Activated naive CD4-positive, alpha-beta T cell (primary cell): ENCODE measurements at regions not wholly inside any gene's neighbourhood (a gene's known extent, or its start where the extent isn't known, plus 50 kb on each side); places are given as distances from the start of the nearest gene placed in this dataset.

ENCODE experiments used
- DNase-seq, 4 experiments: peaks; one replicate each; lab custom pipeline; 2025; lab: John Stamatoyannopoulos, UW

DNA sequence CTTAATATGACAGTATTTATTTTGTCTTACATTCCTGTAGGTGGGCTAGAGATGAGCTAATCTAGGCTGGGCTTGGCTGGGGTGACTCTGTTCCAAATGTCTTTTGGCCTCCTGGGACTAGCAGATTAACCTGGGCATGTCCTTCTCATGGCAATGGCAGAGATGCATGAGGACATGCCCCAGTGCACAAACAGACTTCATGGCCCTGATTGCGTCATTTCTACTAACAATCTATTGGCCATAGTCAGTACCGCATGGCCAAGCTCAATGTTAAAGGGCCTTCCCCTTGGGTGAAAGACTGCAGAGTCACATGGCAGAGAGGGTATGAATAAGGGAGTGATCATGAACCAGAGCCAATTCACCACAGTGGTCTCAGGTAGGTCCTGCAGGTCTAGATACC is 313.4 kb downstream of the MSX2 start:
- no peak for DNase-seq

DNA sequence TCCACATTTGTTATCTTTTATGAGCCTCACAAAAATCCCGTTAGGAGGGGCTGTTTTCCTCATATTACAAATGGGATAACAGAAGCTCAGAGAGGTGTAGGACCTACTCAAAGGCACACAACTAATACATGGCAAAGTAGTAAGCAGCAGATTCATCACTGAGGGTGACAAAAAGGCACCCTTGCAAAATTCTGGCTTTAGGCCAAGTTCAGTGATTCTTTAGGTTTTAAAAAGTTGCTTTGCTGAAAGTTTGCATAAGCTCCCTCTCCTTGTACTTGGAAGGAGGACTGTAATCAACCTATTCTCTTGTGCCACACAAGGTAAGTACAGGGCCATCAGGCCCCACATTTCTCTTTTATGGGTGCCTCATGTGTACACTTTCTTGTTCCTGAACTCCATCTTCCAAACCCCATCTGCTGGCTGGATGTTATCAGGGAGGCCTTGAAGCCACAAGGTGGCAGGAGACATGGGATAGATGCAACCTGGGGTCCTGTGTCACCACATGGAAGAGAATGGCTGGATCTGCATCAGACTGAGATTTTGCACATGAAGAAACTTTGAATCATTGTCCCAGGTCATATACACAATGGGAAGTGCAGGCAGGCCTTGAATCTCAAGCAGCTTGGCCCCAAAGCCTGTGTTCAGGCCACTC is 311.6 kb downstream of the MSX2 start:
- DNase-seq, result no peak

DNA sequence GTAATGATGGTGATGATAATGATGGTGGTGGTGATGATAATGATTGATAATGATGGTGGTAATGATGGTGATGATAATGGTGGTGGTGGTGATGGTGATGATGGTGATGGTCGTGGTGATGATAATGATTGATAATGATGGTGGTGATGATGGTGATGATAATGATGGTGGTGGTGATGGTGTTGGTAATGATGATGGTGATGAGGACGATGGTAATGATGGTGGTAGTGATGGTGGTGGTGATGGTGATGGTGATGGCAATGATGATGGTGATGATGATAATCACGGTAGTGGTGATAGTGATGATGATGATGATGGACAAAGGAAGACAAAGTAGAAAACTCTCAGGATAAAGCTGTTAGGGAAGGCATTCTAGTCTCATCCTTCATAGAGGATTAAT is 310.5 kb downstream of the MSX2 start:
- DNase-seq, result no peak

DNA sequence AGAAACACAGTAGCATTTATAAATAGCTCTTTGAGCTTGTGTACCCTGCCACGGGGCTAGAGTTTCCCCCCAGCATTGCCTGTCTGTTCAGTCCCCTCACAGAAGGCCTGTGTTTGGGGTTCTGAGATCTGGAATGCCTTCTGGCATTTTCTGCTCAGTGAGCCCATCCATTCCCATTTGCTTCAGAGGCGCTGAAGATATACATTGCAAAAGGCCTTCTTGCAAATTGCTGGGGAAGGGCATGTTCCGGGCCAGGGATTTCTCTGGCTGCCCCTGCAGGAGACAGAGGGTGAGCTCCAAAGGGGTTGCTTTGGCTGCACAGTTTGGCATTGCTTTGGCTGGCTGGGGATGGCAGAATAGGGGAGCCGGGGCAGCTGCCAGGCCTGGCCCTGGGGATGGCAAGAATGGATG is 308.4 kb downstream of the MSX2 start:
- no peak for DNase-seq

DNA sequence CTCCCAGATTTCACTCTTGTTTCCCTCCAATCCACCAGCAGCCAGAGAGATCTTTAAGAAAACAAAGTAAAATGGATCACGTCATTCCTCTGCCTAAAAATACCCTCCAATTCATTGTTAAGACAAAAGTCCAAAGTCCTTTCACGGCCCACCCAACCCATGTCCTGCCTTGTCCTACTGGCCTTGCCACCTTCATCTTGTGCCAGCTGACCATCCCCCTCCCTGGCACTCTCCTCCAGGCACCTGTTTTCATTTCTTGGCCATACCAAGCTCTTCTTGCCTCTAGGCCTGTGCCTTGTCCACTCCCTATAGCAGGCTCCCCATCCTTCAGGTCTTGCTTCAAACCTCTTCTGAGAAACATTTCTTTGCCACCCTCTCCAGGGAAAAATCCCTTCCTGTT is 307.6 kb downstream of the MSX2 start:
- DNase-seq, result no peak

DNA sequence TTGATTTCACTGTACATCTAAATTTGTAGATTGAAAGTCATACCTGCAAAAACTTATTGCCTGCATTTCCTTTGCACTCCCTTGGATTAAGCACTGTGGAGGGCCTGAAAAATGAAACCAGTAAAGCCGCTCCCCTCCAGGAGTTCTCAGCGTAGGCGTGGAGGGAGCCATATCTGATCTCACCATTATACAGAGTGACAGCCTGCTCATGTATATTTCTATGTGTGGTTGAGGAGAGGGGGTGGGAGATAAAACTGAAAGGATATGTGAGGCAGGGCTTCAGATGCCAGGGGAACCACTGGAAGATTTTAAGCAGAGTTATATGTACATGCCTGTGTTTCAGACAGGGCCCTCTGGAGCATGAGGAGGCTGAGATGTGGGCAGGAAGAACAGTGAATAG is 303.0 kb downstream of the MSX2 start:
- DNase-seq, result no peak

DNA sequence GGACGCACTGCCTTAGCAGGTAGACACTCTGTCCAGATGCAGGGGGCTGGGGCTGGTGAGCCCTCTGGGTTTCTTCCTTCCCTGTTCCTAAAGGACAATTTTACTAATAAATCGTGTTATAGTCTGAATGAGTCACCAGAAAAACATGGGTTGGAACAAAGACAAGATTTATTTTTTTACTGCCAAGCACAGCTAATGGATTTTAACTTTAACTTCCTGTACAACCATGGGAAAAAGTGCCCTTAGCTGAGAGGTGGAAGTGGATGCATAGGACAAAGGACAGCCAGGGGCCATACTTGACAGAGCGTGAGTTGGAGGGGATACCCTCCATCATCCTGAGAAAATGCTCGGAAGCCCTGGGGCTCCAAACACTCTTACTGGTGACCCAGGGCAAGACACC is 300.7 kb downstream of the MSX2 start:
- DNase-seq, result no peak

DNA sequence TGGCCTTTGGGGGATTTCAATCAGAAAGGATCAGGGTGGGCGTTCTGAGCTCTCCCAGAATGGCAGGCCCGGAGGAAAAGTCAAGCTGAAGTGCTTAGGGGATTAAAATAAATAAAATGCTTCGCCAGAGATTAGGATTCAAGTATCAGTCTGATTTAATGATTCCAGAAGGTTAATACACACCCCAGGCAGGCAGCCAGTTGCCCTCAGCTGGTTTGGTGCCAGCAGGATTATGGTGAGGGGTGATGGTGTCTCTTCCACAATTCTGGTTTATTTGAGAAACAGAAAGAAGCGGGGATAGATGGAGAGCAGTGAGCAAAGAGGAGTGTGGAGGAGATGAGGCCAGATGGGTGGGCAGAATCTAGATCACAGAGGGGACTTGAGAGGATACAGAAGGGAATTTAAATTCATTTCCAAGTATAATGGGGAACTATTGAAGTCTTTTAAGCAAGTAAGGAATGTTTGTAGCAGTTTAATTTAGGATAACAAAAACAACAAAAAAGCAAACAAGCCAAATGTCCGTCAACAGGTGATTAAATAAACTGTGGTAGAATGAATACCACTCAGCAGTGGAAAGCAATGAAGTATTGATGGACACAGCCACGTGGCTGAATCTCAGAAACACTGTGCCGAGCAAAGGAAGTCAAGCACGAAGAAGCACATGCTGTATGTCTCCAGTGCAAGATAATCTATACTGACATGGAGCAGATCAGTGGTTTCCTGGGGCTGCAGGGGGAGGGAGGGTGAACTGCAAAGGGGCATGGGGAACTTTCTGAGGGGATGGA is 297.7 kb downstream of the MSX2 start:
- DNase-seq, result no peak

DNA sequence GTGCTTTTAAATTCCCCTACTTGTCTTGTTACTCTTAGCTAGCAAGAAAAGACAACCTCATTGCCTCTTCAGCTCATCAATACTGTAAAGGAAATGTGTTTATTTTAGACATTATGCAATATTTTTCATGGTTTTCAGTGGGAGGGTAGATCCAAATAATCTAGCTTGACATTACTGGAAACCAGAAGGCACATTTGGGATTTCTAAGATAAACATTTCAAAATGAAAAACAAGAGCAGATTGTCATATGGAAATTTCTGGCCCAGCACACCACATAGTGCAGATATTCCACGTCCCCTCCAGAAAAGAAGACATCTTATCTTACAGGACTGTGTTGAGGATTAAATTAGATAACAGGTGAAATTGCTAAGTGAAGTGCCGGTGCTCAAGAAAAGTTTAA is 296.9 kb downstream of the MSX2 start:
- DNase-seq, result no peak

DNA sequence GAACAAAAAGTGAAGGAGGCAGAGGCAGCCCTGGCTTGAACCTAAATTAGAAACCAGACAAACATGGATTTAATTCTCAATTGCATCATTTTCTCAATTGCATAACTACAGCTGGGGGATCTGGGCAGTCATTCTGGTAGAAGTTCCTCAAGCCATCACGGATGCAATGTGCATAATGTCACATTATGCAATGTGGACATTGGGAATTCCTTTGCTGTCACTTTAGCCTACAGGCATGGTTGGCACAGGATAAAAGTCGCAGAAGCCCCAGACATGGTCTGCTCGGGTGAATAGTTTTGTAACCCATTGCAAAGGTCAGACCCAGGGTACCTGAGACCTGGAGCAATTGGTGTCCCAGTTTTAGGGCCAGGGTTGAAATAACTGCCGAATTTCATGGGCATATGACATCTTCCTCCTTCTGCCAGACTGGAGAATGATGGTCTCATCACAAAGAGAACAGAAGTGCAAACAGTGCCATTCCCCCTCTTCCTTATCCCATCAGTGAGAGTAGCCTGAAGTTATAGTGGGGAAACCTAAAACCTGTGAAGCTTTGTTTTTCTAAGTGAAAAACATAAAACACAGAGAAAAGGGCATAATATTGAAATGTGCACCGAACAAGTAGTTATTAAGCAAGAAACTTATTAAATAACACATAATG is 290.8 kb downstream of the MSX2 start:
- no peak for DNase-seq

DNA sequence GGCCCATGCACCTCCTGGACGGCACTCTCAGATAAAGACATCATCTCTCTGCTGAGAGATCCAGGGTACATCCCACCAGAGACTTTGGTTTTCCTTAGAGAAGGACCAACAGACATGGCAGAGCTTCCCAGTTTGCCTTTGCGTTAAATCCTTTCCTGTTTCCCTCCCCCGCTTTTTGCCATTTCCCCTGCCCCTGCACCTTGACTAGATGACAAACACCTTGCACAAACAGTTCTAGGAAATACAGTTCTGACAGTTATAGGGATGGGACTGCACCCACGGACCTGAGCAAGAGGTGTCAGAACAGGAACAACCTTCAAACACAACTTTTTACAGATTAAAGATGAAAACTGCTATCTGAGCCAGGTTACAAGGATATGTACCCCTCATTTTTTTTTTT is 288.9 kb downstream of the MSX2 start:
- DNase-seq, result no peak

DNA sequence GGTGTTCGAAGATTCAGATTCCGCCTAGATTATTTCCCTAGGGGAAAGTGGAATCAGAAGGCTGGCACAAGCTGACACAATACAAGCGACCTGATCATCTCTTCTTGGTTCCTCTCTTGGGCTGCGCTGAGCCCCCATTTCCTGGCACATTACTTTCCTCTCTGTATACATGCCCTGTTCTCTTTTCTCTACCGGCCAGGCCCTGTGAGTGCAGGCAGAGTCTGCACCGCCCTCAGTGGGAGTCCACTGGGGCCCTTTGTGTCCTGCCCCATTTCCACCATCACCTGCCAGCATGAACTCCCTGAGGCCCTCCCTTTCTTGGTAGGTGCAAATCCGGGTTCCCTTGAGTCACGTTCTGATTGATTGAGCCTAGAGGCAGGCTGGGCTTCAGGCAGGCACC is 287.9 kb downstream of the MSX2 start:
- DNase-seq, result no peak

DNA sequence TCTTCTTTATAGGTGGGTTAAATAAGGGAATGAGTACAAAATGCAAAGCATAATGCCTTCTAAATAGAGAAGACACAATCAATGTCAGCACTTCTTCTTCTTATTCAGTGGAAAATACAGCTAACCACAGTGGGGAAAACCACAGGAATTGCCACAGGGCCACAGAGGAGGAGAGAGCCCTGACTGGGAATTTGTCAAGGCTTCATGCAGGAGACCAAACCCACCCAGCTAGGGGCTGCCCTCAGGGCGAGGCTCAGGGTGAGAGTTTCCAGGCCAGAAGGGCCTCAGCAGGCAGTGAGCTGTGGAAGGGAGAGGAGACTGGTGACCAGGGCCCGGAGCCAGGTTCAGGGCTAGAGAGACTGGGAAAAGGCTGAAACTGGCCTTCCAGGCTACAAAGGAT is 279.1 kb downstream of the MSX2 start:
- no peak for DNase-seq

DNA sequence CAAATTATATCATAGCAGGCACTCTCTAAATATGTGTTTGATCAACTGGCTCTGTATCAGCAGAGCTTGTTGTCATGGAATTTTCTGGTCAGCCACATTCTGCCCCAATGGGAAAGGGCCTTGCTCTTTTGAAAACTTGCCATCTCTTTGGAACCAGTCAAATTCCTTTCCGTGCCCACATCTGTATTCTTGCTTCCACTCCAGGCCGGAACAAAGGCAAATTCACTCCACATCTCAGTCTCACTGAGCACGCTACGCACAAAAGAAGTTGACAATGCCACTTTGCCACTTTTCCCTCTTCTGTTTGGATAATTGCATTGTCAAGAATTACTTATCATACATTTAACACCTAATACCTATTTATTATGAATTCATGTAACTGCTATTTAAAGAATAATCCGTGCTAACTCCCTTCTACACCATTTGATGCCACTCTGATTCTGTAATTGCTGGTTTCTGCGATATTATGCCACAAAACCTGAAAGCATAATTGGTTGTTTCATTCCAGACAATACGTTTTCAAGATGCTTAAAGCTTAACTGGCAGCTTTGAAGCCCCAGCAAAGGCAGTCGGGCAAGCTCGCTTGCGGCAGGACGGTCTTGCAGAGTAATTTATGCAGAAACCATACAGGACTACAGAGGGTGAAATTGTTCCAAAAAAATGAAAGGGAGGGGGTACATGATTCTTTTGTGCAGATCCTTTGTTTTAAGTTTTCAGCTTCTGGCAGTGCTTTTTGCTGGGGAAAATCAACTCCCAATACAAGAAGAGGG is 277.7 kb downstream of the MSX2 start:
- DNase-seq, result no peak

DNA sequence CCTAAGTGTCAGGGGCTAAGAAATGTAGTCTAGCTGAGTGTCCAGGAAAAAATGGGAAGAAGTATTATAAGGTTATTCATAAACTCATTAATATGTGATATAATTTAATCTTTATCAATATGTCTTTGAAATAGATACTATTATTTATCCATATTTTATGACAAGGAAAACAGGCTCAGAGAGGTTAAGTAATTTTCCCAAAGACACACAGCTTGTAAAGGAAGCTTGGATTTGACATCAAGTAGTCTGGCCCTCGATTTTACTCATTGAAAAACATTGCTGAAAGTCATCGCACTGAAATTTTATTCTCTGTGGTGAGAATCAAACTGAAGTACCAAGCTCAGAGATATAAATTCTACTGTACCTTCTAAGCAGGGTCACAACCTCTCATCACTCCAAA is 276.9 kb downstream of the MSX2 start:
- DNase-seq, result no peak

DNA sequence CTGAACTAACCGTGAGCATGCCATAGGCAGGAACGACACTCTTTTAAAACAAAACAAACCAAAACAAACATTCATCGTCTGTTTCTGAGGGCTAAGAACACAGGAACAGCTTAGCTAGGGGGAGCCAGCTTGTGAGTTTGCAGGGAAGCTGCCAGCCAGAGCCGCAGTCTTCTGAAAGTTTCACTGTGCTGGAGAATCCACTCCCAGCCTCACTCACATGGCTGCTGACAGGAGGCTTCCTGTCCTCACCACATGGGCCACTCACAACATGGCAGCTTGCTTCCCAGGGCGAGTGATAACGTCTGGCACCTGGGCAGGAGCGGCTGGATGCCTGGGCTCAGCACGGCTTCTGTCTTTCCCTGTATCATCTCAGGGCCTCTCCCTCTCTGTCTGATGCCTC is 275.2 kb downstream of the MSX2 start:
- no peak for DNase-seq

DNA sequence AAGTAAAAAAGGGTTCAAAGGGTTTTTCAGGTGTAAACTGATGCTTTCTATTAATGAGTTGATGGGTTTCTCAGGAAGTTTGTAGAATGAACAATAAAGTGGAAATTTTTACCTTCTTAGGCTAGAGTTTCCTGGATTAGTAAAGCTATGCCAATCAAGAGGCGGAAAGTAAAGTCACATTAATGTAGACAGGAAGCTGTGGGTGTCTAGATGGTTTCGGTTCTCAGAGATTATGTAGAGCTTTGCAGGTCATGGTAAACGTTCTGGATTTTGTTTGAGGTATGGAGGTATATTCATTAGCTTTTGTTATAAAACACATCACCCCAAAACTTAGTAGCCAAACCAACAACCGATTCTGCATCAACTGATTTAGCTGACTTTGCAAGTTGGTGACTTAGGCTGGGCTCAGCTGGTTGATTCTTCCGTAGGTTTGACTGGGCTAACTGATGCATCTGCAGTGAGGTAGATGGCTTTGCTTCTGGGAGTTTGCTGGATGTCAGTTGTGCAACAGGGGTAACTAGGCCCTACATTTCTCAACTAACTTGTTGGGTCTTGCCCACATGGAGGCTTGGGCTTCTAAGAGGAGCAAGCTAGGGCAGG is 273.8 kb downstream of the MSX2 start:
- no peak for DNase-seq

DNA sequence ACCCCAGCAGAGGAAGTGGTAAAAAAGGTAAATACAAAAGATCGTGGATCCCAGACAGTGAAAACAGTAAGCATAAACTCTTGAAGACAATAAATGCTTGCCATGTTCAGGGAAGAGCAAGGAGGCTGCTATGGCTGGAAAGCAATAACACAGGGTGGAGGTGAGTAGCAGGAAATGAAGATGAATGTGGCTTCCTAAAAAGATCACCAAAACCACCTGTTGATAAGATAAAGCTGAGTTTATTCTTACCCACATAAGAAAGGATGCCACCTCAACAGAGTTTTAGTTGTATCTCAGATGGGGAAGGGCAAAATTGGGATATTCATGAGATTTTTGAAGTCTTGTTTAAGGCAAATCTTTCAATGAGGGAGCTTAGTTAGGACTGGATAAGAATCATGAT is 273.3 kb downstream of the MSX2 start:
- DNase-seq, result no peak

DNA sequence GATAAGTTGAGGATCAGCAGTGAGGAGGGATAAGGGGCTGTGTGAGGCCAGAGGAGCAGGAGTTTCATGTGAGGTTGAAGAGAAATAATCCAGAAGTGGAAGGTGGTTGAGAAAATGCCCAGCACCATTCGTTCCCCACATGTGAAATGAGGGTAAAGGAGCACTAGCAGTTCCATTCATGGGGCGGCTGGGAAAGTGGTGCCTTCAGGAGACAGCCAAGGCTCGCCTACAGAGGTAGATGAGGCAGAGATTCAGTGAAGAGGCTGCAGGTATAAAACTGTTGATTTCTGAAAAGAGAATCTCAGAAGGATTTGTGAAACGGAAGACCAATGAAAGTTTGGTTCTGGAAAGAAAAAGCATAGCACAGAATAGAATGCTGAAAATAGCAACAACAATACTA is 272.6 kb downstream of the MSX2 start:
- DNase-seq, result no peak

DNA sequence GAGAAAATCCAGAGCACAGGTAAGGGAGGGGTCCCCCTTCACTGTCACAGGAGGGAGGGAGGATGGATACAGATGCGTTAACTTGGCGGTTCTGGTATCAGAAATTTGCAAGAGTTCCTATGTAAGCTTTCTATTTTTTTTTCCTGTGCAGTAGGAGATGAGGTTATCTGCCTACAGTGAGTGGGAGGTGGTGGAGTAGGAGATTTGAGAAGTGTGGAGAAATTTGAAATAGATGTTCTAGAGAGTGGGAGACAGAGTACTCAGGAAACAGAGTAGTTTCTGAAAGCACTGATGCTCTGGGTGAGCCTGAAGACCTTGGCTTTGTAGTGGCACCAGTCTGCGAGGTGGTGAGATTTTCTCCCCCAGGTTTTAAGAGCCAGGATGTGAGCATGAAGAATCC is 271.4 kb downstream of the MSX2 start:
- no peak for DNase-seq

DNA sequence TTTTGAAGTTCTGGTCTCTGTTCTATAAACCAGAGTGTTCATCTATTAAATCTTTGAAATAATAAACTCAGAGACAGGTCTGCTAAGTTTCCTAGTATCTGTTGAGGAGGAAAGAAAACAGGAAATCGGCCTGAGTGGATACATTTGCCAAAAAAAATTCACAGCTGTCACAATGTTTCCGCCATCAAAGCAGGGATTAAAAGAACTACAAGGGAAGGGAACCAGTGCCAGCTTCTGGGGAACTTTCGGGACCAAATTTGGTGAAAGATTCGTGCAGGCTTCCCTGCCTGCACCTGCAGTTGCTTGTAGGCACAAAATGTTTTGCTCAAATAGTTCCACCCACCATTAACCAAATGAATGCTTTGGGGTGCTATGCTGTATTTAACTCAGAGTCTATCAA is 267.5 kb downstream of the MSX2 start:
- DNase-seq, result no peak

DNA sequence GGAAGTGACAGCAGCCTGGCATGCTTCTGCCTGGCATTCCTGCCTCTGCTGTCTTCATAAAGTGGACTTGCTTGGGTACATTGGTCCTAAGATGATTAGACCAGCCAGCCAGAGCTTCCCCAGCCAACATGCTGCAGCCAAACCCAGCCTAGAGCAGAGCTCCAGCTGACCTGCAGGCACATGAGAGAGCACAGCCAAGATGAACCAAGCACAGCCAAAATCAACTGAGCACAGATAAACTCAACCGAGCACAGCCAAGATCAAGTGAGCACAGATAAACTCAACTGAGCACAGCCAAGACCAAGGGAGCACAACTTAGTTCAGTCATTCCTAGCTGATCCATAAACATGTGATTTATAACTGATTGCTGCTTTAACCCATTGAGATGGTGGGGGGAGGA is 266.5 kb downstream of the MSX2 start:
- no peak for DNase-seq
